GM06990 (cell line): ENCODE measurements at regions not wholly inside any gene's neighbourhood (a gene's known extent, or its start where the extent isn't known, plus 50 kb on each side); places are given as distances from the start of the nearest gene placed in this dataset.

Experiments used
- DNase-seq: peaks from one replicate; pipeline ENCODE4 v3.0.0-alpha.2; 2011; ENCODE audit not compliant: insufficient read length; ENCODE audit errors: extremely low read depth
- H3K27me3 ChIP-seq: replicated peaks from 2 replicates; pipeline ENCODE4 v1.6.0; 2011; ENCODE audit warnings: low read length; ENCODE audit not compliant: control insufficient read depth, insufficient read depth
- H3K36me3 ChIP-seq: 2 replicates; pipeline ENCODE4 v1.5.1; 2011; ENCODE audit warnings: low read length; ENCODE audit not compliant: control insufficient read depth, insufficient read depth
- H3K4me3 ChIP-seq: replicated peaks from 2 replicates; pipeline ENCODE4 v1.5.1; 2011; ENCODE audit warnings: low read depth, mild to moderate bottlenecking, control low read depth, low read length
- CTCF ChIP-seq: IDR thresholded peaks from 2 replicates; pipeline ENCODE4 v1.5.1; 2011; ENCODE audit warnings: low read length, control low read depth, mild to moderate bottlenecking, inconsistent platforms; ENCODE audit not compliant: insufficient read depth, poor library complexity, severe bottlenecking

DNA sequence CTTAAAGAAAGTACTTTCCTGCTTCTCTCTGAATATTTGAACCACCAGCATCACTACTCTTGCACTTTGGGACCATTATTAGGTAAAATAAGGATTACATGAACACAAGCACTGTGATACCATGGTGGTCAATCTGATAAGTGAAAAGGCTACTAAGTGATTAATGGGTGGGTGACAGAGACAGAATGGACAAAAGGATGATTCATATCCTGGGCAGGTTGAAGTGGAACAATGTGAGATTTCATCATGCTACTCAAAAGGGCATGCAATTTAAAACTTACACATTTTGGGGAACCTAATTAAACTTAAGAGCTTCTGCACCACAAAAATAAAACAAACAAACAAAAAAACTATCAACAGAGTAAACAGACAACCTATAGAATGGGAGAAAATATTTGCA lies 172.0 kb upstream of the CD96 start:
- DNase-seq: no peak
- Histone ChIP-seq H3K27me3 (no peaks in the 10 kb centered on the region), H3K4me3 (no peak overlapping the region), H3K36me3 (no peaks in the 10 kb centered on the region)
- no peak for TF ChIP-seq CTCF

DNA sequence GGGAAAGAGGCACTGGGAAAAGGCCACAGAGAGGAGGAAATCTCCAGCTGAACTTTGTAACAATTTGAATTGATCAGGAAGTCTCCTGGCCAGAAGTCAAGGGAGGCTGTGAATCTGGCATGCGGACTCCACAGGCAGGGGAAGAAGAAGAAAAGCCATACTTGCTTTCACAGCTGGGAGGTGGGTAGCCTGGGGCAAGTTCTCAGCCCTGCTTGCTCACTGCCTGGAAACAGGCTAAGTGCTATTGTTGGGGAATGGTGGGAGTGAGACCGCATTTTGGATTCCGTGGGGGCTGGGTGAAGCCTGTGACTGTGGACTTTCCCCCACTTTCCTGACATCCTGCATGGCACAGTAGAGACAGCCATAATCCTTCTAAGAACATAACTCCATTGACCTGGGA lies 168.8 kb upstream of the CD96 start:
- Histone ChIP-seq H3K4me3 (no peak overlapping the region), H3K27me3 (no peaks in the 10 kb centered on the region), H3K36me3 (no peaks in the 10 kb centered on the region)
- no peak for DNase-seq
- no peak for TF ChIP-seq CTCF

DNA sequence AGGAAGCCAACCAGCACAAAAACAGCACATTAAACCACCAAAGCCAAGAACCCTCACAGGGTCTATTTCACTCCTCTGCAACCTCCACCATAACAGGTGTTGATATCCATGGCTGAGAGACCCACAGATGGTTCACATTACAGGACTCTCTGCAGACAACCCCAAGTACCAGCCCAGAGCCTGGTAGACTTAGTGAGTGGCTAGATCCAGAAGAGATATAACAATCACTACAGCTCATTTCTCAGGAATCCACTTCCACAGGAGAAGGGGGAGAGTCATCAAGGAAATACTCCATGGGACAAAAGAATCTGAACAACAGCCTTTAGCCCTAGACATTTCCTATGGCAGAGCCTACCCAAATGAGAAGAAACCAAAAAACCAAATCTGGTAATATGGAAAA lies 168.1 kb upstream of the CD96 start:
- Histone ChIP-seq H3K27me3 (no peaks in the 10 kb centered on the region), H3K36me3 (no peaks in the 10 kb centered on the region), H3K4me3 (no peak overlapping the region)
- no peak for TF ChIP-seq CTCF
- DNase-seq: no peak

- Histone ChIP-seq H3K4me3 (no peak overlapping the region), H3K36me3 (no peaks in the 10 kb centered on the region), H3K27me3 (no peaks in the 10 kb centered on the region)
- TF ChIP-seq CTCF: no peak
- no peak for DNase-seq
These were observed 156.0 kb upstream of the CD96 start for GRCh38 chr3:111385971-111386495.

DNA sequence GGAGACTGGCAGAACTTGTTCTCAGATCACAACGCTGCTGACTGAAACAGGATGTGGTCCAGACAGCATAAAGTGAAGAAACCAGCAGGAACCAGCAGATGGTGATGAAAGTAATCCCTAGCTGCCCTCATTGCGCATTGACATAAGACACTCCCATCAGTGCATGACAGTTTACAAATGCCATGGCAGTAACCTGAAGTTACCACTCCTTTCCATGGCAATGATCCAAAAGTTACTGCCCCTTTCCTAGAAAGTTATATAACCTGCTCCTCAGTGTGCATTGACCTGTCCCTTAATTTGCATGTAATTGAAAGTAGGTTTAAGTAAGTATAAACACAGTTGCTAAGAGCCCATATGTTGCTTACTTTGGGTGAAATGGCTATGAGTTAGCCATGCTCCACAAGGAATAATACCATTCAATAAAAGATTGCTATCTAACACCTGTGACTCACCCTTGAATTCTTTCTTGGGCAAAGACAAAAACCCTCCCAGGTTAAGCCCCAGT lies 149.1 kb upstream of the CD96 start:
- Histone ChIP-seq H3K27me3 (no peaks in the 10 kb centered on the region), H3K4me3 (no peak overlapping the region), H3K36me3 (no peaks in the 10 kb centered on the region)
- no peak for DNase-seq
- no peak for TF ChIP-seq CTCF

- peaks cover 1% of the 10 kb centered on the region; the same call in 1 of the 2 replicates for H3K27me3 ChIP-seq
- no peak overlapping the region for H3K4me3 ChIP-seq
- no peak for TF ChIP-seq CTCF
- DNase-seq: no peak
- H3K36me3 ChIP-seq: no peaks in the 10 kb centered on the region
These were observed 129.3 kb upstream of the CD96 start for GRCh38 chr3:111412656-111413055.
